ENCODE measurements at regions not wholly inside any gene's neighbourhood (a gene's known extent, or its start where the extent isn't known, plus 50 kb on each side); places are given as distances from the start of the nearest gene placed in this dataset.
A peak's percentile ranks its signal among the peaks of the same experiment; 100 is the strongest.
"Not testable (repeated sequence)": the region's sequence is repeated elsewhere in the genome, so short reads cannot be mapped to it uniquely, and the experiment has no call there.

- Histone ChIP-seq H3K27me3 (ENCODE audit: insufficient read depth, poor library complexity, severe bottlenecking) (no peaks in the 10 kb centered on the region), H3K9me3 (ENCODE audit: severe bottlenecking) (no peaks in the 10 kb centered on the region), H3K27ac (ENCODE audit: poor library complexity, severe bottlenecking) (no peak overlapping the region), H3K4me1 (ENCODE audit: insufficient read depth, poor library complexity, severe bottlenecking) (no peaks in the 10 kb centered on the region), H3K36me3 (ENCODE audit: low read depth) (no peaks in the 10 kb centered on the region), H3K4me3 (ENCODE audit: severe bottlenecking) (no peak overlapping the region)
- no peak for DNase-seq (ENCODE audit: low spot score)
- no peak for TF ChIP-seq CTCF (IDR thresholded peaks at IDR 0.05; ENCODE audit: poor library complexity, severe bottlenecking)
- ATAC-seq (ENCODE audit: low read depth) = no peak
Measured at GRCh38 chr1:234780112-234780511, 170.1 kb upstream of the IRF2BP2 start.

GRCh38 chr1:234779600-234779999 lies 169.6 kb upstream of the IRF2BP2 start:
- H3K4me1 ChIP-seq (ENCODE audit: insufficient read depth, poor library complexity, severe bottlenecking); H3K36me3 ChIP-seq (ENCODE audit: low read depth); H3K27ac ChIP-seq (ENCODE audit: poor library complexity, severe bottlenecking); ATAC-seq (ENCODE audit: low read depth); DNase-seq (ENCODE audit: low spot score); H3K27me3 ChIP-seq (ENCODE audit: insufficient read depth, poor library complexity, severe bottlenecking); H3K9me3 ChIP-seq (ENCODE audit: severe bottlenecking); H3K4me3 ChIP-seq (ENCODE audit: severe bottlenecking): not testable (repeated sequence)

GRCh38 chr1:234779160-234779538 lies 169.2 kb upstream of the IRF2BP2 start:
- Histone ChIP-seq H3K36me3 (ENCODE audit: low read depth) (no peaks in the 10 kb centered on the region), H3K4me1 (ENCODE audit: insufficient read depth, poor library complexity, severe bottlenecking) (no peaks in the 10 kb centered on the region), H3K4me3 (ENCODE audit: severe bottlenecking) (no peak overlapping the region), H3K27me3 (ENCODE audit: insufficient read depth, poor library complexity, severe bottlenecking) (no peaks in the 10 kb centered on the region), H3K27ac (ENCODE audit: poor library complexity, severe bottlenecking) (no peak overlapping the region), H3K9me3 (ENCODE audit: severe bottlenecking) (no peaks in the 10 kb centered on the region)
- TF ChIP-seq CTCF (IDR thresholded peaks at IDR 0.05; ENCODE audit: poor library complexity, severe bottlenecking) = no peak
- ATAC-seq (ENCODE audit: low read depth) = no peak
- DNase-seq (ENCODE audit: low spot score) = peak; percentile 70

GRCh38 chr1:234778221-234779159 lies 168.5 kb upstream of the IRF2BP2 start:
- H3K27me3 ChIP-seq (ENCODE audit: insufficient read depth, poor library complexity, severe bottlenecking) = no peaks in the 10 kb centered on the region
- H3K4me1 ChIP-seq (ENCODE audit: insufficient read depth, poor library complexity, severe bottlenecking) = no peaks in the 10 kb centered on the region
- no peak overlapping the region for H3K27ac ChIP-seq (ENCODE audit: poor library complexity, severe bottlenecking)
- H3K9me3 ChIP-seq (ENCODE audit: severe bottlenecking) = no peaks in the 10 kb centered on the region
- DNase-seq (ENCODE audit: low spot score) (peak; percentile 71), ATAC-seq (ENCODE audit: low read depth) (no peak)
- TF ChIP-seq CTCF (IDR thresholded peaks at IDR 0.05; ENCODE audit: poor library complexity, severe bottlenecking) = no peak
- no peaks in the 10 kb centered on the region for H3K36me3 ChIP-seq (ENCODE audit: low read depth)
- H3K4me3 ChIP-seq (ENCODE audit: severe bottlenecking) = no peak overlapping the region

- ATAC-seq (ENCODE audit: low read depth) (no peak), DNase-seq (ENCODE audit: low spot score) (no peak)
- Histone ChIP-seq H3K36me3 (ENCODE audit: low read depth) (no peaks in the 10 kb centered on the region), H3K4me1 (ENCODE audit: insufficient read depth, poor library complexity, severe bottlenecking) (no peaks in the 10 kb centered on the region), H3K9me3 (ENCODE audit: severe bottlenecking) (no peaks in the 10 kb centered on the region), H3K4me3 (ENCODE audit: severe bottlenecking) (no peak overlapping the region), H3K27me3 (ENCODE audit: insufficient read depth, poor library complexity, severe bottlenecking) (no peaks in the 10 kb centered on the region), H3K27ac (ENCODE audit: poor library complexity, severe bottlenecking) (no peak overlapping the region)
- TF ChIP-seq CTCF (IDR thresholded peaks at IDR 0.05; ENCODE audit: poor library complexity, severe bottlenecking) = no peak
Measured at GRCh38 chr1:234777856-234778220, 167.9 kb upstream of the IRF2BP2 start.
